Right renal cortex interstitium (tissue), 3 donors: ENCODE measurements at regions not wholly inside any gene's neighbourhood (a gene's known extent, or its start where the extent isn't known, plus 50 kb on each side); places are given as distances from the start of the nearest gene placed in this dataset.
A peak's percentile ranks its signal among the peaks of the same experiment; 100 is the strongest.

Source experiments
- DNase-seq, 3 donors: peaks; one replicate each; pipeline ENCODE4 v3.0.0-alpha.2; 2013; ENCODE audit warnings: low read depth in 3 of 3, low spot score in 2 of 3

- DNase-seq = no peak
These were observed 237.4 kb downstream of the RRAGC start for GRCh38 chr1:38622197-38622596.

DNA sequence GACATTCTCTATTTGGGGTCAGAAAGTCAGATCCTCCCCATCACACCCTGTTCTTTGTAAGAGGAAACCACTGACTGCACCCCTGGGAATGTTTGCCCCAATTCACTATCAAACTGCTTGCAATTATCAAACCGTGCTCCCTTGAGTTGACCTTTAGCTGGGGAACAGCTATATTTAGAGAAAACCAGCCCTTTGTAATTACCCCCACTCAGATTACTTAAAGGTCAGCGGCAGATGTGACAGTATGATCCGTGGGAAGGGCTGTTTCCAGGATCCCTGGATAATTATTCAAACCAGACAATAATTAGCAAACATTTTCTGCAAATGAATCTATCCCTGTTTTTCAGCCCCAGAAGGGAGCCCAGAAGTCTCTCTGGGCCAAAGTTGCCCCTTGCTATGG lies 242.7 kb downstream of the RRAGC start:
- DNase-seq = no peak

GRCh38 chr1:38615680-38616079 lies 243.9 kb downstream of the RRAGC start:
- no peak for DNase-seq

- DNase-seq = no peak
These were observed 244.7 kb downstream of the RRAGC start for GRCh38 chr1:38614861-38615260.

DNA sequence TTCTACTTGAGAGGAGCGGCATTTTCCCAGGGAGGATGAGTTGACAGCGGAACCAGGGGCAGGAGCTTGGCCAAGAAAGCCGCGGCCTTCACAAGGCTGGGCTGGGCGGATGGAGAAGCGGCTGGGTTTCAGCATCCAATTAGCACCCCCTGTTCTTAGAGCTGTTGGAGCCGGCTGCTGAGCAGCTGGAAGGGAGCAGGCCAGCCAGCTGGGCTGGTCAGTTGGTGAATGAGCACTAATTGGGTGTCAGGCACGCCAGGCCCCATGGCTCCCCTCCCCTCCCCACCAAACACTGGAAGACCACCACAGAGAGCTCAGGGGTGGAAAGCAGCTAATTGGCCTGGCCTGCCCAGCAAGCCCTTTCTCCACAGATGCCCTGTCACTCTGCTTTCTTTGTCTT lies 245.6 kb downstream of the RRAGC start:
- no peak for DNase-seq

GRCh38 chr1:38612951-38613350 lies 246.6 kb downstream of the RRAGC start:
- DNase-seq = no peak

- DNase-seq = no peak
These were observed 247.8 kb downstream of the RRAGC start for GRCh38 chr1:38611664-38612211.

GRCh38 chr1:38609166-38610025 lies 250.2 kb downstream of the RRAGC start:
- no peak for DNase-seq

DNA sequence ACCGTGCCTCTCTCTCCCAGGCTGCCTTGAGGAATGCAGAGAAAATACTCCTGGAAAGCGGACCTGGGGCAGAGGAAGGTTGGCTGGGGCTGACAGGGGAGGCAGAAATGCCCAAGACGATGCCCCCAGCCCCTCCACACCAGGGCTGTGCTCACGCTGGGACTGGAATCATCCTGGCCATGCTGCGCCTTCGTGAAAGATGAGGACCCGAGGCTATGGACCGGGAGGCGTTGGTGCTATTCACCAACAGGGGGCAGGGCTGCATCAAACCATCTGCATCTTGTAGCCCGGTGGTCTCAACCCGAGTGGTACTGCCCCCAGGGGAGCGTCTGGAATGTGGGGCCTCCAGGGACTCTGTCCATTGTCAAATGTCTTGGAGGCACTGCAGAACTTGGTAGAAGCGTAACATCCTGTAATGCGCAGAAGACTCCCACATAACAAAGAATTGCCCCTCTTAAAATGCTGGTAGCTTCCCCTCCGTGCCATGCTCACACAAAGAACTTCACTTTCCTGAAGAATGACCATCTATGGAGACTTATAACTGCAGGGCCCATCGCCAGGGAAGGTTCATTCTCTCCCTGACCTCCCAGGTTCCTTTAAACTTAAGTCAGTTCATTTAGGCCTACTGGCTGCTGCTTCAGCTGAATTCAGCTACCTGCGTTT lies 251.2 kb downstream of the RRAGC start:
- DNase-seq = peak in 1 of 3 donors; percentile 23

GRCh38 chr1:38607526-38607925 lies 252.0 kb downstream of the RRAGC start:
- DNase-seq = no peak

DNA sequence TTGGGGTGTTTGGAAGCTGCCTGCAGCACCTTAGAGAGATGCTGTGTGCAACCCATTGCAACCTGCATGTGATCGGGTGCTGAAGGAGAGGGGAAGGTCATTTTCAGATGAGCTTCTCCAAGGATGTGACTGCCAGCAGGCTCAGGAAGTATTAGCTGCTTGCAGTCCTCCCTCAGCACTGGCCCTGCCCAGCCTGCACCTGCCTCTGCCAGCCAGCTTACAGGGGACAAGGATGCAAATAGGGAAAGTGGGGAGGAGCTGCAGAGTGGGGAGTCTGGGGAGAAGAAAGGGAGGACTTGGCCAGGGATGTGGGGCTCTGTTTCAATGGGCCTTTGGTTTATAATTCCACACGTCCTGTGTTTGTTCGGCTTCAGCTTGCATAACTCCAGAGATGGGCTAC lies 254.5 kb downstream of the RRAGC start:
- DNase-seq = no peak

GRCh38 chr1:38603907-38604306 lies 255.7 kb downstream of the RRAGC start:
- no peak for DNase-seq

GRCh38 chr1:38600905-38601304 lies 258.7 kb downstream of the RRAGC start:
- no peak for DNase-seq

DNA sequence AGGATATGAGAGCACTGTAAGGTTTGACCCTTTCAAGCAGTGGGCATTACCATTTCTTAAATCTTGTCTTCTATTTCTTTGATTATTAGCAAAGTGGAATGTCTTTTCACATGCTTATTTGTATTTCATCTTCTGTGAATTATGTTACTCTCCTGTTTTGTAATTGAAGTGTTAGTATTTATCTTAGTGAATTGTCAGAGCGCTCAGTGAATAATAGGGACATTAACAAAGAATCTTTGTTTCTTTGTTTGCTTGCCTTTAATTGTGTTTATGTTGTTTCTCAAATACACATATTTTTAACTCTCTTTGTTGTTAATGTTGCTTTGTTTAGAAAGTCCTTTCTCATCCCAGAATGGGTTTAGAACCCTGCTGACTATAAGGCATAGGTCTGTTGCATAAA lies 259.3 kb downstream of the RRAGC start:
- no peak for DNase-seq

DNA sequence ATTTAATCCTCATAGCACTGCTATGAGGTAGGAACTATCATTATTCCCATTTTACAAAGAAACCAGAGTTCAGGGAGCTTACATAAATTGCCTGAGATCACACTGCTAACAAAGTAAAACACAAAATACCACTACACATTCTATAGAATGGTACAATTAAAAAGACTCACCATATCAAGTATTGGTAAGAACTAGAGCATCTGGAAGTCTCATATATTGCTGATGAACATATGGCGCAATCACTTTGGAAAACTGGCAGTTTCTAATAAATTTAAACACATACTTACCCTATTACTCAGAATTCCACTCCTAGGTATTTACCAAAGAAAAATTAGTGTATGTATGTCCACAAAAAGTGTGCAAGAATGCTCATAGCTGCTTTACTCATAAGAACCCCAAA lies 261.5 kb downstream of the RRAGC start:
- no peak for DNase-seq

DNA sequence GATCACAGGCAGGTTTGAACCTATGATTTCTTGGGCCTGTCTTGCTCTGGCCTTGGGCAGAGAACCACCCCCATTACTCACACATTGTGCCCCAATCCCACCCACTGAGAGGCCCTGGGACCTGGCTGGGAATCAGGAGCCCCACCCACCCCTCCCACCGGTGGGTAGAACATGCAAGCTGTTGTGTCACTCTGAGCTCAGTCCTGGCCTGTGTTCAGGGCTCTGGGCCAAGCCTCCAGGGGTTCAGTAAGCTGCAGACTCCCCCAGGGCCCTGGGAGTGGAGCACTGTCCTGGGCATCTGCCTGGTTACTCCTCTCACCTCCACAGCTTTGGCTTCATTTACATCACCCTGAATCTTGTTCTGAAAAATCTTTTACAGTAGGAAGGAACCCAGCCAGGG lies 270.5 kb downstream of the RRAGC start:
- DNase-seq = no peak

DNA sequence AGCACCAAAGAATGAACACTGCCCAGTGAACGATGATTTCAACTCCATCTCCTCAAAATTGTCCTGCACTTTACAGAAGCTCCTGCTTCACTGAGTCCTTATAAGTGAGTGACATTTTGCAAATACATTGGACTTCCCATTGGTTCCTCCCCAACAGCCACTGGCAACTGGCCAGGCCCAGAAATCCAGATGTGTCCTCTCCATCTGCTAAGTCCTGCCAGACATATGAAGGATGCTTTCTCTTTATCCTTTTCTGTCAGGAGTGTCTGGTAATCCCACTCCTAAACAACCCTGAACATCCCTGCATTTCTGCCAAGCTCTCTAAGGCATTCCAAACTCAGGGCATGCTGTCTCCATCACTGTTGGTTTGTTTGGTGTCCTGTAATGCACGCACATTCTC lies 271.8 kb downstream of the RRAGC start:
- no peak for DNase-seq

- DNase-seq = no peak
These were observed 272.5 kb downstream of the RRAGC start for GRCh38 chr1:38586993-38587646.

GRCh38 chr1:38585971-38586370 lies 273.6 kb downstream of the RRAGC start:
- no peak for DNase-seq

- no peak for DNase-seq
These were observed 274.1 kb downstream of the RRAGC start for GRCh38 chr1:38585460-38585859.
